B cell (primary cell): ENCODE measurements at regions not wholly inside any gene's neighbourhood (a gene's known extent, or its start where the extent isn't known, plus 50 kb on each side); places are given as distances from the start of the nearest gene placed in this dataset.

Source experiments
- CTCF ChIP-seq: fragments of 200-600 bp; IDR thresholded peaks from one replicate; pipeline ENCODE4 v1.8.0; 2022; ENCODE audit warnings: antibody characterized with exemption, mild to moderate bottlenecking
- EZH2 ChIP-seq: IDR thresholded peaks from 2 replicates; pipeline ENCODE4 v1.6.1; 2012; ENCODE audit warnings: borderline replicate concordance, low read depth, mild to moderate bottlenecking, moderate library complexity, low read length; ENCODE audit not compliant: insufficient read depth, poor library complexity, severe bottlenecking

- TF ChIP-seq CTCF (no peak), EZH2 (no peak)
Observed at GRCh38 chr2:128666596-128666995, 347.9 kb upstream of the HS6ST1 start.
